ENCODE measurements at regions not wholly inside any gene's neighbourhood (a gene's known extent, or its start where the extent isn't known, plus 50 kb on each side); places are given as distances from the start of the nearest gene placed in this dataset.

- TF ChIP-seq ZNF175 (tag by site-specific recombination; IDR thresholded peaks at IDR 0.05) (no peak), KLF1 (tag by site-specific recombination; IDR thresholded peaks at IDR 0.05) (no peak), ZNF544 (tag by site-specific recombination; IDR thresholded peaks at IDR 0.05) (no peak), ZNF121 (tag by site-specific recombination; IDR thresholded peaks at IDR 0.05) (no peak), ZFP41 (tag by site-specific recombination; IDR thresholded peaks at IDR 0.05; ENCODE audit: borderline replicate concordance) (no peak), ZNF792 (tag by site-specific recombination; IDR thresholded peaks at IDR 0.05) (no peak), ZNF335 (tag by site-specific recombination; conservative IDR thresholded peaks at IDR 0.05) (no peak), REST (tag by site-specific recombination; IDR thresholded peaks at IDR 0.05) (no peak), ZNF404 (tag by site-specific recombination; IDR thresholded peaks at IDR 0.05) (no peak), ZNF654 (tag by site-specific recombination; IDR thresholded peaks at IDR 0.05; ENCODE audit: low read depth) (no peak)
- TF ChIP-seq, protein P1, sequence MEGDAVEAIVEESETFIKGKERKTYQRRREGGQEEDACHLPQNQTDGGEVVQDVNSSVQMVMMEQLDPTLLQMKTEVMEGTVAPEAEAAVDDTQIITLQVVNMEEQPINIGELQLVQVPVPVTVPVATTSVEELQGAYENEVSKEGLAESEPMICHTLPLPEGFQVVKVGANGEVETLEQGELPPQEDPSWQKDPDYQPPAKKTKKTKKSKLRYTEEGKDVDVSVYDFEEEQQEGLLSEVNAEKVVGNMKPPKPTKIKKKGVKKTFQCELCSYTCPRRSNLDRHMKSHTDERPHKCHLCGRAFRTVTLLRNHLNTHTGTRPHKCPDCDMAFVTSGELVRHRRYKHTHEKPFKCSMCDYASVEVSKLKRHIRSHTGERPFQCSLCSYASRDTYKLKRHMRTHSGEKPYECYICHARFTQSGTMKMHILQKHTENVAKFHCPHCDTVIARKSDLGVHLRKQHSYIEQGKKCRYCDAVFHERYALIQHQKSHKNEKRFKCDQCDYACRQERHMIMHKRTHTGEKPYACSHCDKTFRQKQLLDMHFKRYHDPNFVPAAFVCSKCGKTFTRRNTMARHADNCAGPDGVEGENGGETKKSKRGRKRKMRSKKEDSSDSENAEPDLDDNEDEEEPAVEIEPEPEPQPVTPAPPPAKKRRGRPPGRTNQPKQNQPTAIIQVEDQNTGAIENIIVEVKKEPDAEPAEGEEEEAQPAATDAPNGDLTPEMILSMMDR (tag by site-specific recombination; IDR thresholded peaks at IDR 0.05) = no peak
- TF ChIP-seq, protein P2, sequence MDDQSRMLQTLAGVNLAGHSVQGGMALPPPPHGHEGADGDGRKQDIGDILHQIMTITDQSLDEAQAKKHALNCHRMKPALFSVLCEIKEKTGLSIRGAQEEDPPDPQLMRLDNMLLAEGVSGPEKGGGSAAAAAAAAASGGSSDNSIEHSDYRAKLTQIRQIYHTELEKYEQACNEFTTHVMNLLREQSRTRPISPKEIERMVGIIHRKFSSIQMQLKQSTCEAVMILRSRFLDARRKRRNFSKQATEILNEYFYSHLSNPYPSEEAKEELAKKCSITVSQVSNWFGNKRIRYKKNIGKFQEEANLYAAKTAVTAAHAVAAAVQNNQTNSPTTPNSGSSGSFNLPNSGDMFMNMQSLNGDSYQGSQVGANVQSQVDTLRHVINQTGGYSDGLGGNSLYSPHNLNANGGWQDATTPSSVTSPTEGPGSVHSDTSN (CRISPR knock-in tag; IDR thresholded peaks at IDR 0.05) = no peak
Observed at GRCh38 chr3:21294768-21295167, 456.2 kb downstream of the ZNF385D start.
